ENCODE measurements at regions not wholly inside any gene's neighbourhood (a gene's known extent, or its start where the extent isn't known, plus 50 kb on each side); places are given as distances from the start of the nearest gene placed in this dataset.

- no peak overlapping the region for H3K4me3 ChIP-seq (replicated peaks in 1 of 2; ENCODE audit: low read depth in 2 of 2, low read length in 2 of 2)
- no peak for DNase-seq (ENCODE audit: low read depth in 2 of 2)
- no peak for TF ChIP-seq CTCF (IDR thresholded peaks at IDR 0.05; ENCODE audit: low read depth, low read length)
These were observed 65.7 kb upstream of the CHMP2B start for GRCh38 chr3:87161417-87161816.

GRCh38 chr3:87161013-87161412, 66.1 kb upstream of the CHMP2B start:
- no peak for TF ChIP-seq CTCF (IDR thresholded peaks at IDR 0.05; ENCODE audit: low read depth, low read length)
- no peak overlapping the region for H3K4me3 ChIP-seq (replicated peaks in 1 of 2; ENCODE audit: low read depth in 2 of 2, low read length in 2 of 2)
- no peak for DNase-seq (ENCODE audit: low read depth in 2 of 2)

GRCh38 chr3:87158823-87159222, 68.3 kb upstream of the CHMP2B start:
- no peak for TF ChIP-seq CTCF (IDR thresholded peaks at IDR 0.05; ENCODE audit: low read depth, low read length)
- DNase-seq (ENCODE audit: low read depth in 2 of 2): no peak
- H3K4me3 ChIP-seq (replicated peaks in 1 of 2; ENCODE audit: low read depth in 2 of 2, low read length in 2 of 2): no peak overlapping the region

GRCh38 chr3:87148020-87148419, 79.1 kb upstream of the CHMP2B start:
- DNase-seq (ENCODE audit: low read depth in 2 of 2): no peak
- no peak for TF ChIP-seq CTCF (IDR thresholded peaks at IDR 0.05; ENCODE audit: low read depth, low read length)
- H3K4me3 ChIP-seq (replicated peaks in 1 of 2; ENCODE audit: low read depth in 2 of 2, low read length in 2 of 2): no peak overlapping the region

GRCh38 chr3:87147562-87147961, 79.5 kb upstream of the CHMP2B start:
- H3K4me3 ChIP-seq (replicated peaks in 1 of 2; ENCODE audit: low read depth in 2 of 2, low read length in 2 of 2): no peak overlapping the region
- no peak for DNase-seq (ENCODE audit: low read depth in 2 of 2)
- no peak for TF ChIP-seq CTCF (IDR thresholded peaks at IDR 0.05; ENCODE audit: low read depth, low read length)

GRCh38 chr3:87145553-87145952, 81.6 kb upstream of the CHMP2B start:
- TF ChIP-seq CTCF (IDR thresholded peaks at IDR 0.05; ENCODE audit: low read depth, low read length): peak; percentile 47
- peak; percentile 27 to 46 for DNase-seq (ENCODE audit: low read depth in 2 of 2)
- no peak overlapping the region for H3K4me3 ChIP-seq (replicated peaks in 1 of 2; ENCODE audit: low read depth in 2 of 2, low read length in 2 of 2)

GRCh38 chr3:87136066-87136596, 91.0 kb upstream of the CHMP2B start:
- DNase-seq (ENCODE audit: low read depth in 2 of 2): no peak
- H3K4me3 ChIP-seq (replicated peaks in 1 of 2; ENCODE audit: low read depth in 2 of 2, low read length in 2 of 2): no peak overlapping the region
- TF ChIP-seq CTCF (IDR thresholded peaks at IDR 0.05; ENCODE audit: low read depth, low read length): no peak

Data from cardiac fibroblast (primary cell).